HG03095 (cell line): ENCODE measurements at regions not wholly inside any gene's neighbourhood (a gene's known extent, or its start where the extent isn't known, plus 50 kb on each side); places are given as distances from the start of the nearest gene placed in this dataset.
"Not testable (repeated sequence)": the region's sequence is repeated elsewhere in the genome, so short reads cannot be mapped to it uniquely, and the experiment has no call there.

Experiments
- ATAC-seq: cut with Tn5 transposase; IDR thresholded peaks from one replicate; pipeline ENCODE4 v1.9.1; 2021; ENCODE audit warnings: moderate library complexity; ENCODE audit not compliant: unreplicated experiment

GRCh38 chr1:60952612-60953111 is 129.7 kb upstream of the NFIA start:
- ATAC-seq: no peak

- ATAC-seq: no peak
These were observed 131.9 kb upstream of the NFIA start for GRCh38 chr1:60950224-60951063.

- no peak for ATAC-seq
These were observed 132.5 kb upstream of the NFIA start for GRCh38 chr1:60949826-60950197.

GRCh38 chr1:60949154-60949825 is 133.1 kb upstream of the NFIA start:
- ATAC-seq: no peak

GRCh38 chr1:60948486-60948885 is 133.9 kb upstream of the NFIA start:
- no peak for ATAC-seq

GRCh38 chr1:60947367-60947766 is 135.0 kb upstream of the NFIA start:
- ATAC-seq: no peak

GRCh38 chr1:60942896-60943638 is 139.3 kb upstream of the NFIA start:
- ATAC-seq: peak; percentile 93

GRCh38 chr1:60942291-60942690 is 140.1 kb upstream of the NFIA start:
- ATAC-seq: no peak

GRCh38 chr1:60940685-60941084 is 141.7 kb upstream of the NFIA start:
- not testable (repeated sequence) for ATAC-seq

- no peak for ATAC-seq
These were observed 144.6 kb upstream of the NFIA start for GRCh38 chr1:60937720-60938119.

GRCh38 chr1:60936591-60937342 is 145.6 kb upstream of the NFIA start:
- ATAC-seq: no peak

- no peak for ATAC-seq
These were observed 146.2 kb upstream of the NFIA start for GRCh38 chr1:60936163-60936562.

GRCh38 chr1:60935599-60936110 is 146.7 kb upstream of the NFIA start:
- ATAC-seq: no peak

- ATAC-seq: no peak
These were observed 152.2 kb upstream of the NFIA start for GRCh38 chr1:60930130-60930529.

GRCh38 chr1:60924964-60925798 is 157.2 kb upstream of the NFIA start:
- ATAC-seq: no peak

GRCh38 chr1:60924165-60924564 is 158.2 kb upstream of the NFIA start:
- ATAC-seq: no peak

GRCh38 chr1:60923389-60924087 is 158.8 kb upstream of the NFIA start:
- no peak for ATAC-seq

- no peak for ATAC-seq
These were observed 160.1 kb upstream of the NFIA start for GRCh38 chr1:60922304-60922703.

- ATAC-seq: no peak
These were observed 161.2 kb upstream of the NFIA start for GRCh38 chr1:60921175-60921574.
